DMS53 (cell line): ENCODE measurements at regions not wholly inside any gene's neighbourhood (a gene's known extent, or its start where the extent isn't known, plus 50 kb on each side); places are given as distances from the start of the nearest gene placed in this dataset.

Experiments
- DNase-seq: peaks from one replicate; lab custom pipeline; 2025; lab: John Stamatoyannopoulos, UW

DNA sequence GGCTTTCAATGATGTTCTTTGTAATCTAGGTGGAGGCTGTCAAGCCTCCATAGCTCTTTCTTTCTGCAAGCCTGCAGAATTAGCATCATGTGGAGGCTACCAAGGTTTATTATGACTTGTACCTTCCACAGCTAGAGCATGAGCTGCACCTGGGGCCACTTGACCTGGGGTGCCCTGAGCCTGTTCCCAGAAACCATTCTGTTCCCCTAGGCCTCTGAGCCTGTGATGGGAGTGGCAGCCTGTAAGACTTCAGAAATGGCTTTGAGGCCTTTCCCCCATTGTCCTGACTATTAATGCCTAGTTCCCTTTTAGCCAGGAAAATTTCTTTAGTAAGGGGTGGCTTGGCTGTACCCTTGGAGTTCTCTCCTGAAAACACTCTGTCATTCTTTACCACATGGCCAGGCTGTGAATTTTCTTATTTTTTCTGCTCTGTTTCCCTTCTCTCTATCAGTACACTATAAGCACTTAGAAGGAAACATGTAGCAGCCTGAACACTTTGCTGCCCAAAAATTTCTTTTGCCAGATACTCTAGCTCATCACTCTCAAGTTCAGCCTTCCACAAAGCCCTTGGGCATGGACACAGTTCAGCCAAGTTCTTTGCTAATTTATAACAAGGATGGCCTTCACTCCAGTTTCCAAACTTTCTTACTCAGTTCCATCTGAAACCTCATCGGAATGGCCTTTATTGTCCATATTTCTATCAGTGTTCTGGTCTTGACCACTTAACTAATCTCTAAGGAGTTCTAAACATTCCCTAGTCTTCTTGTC is 61.4 kb upstream of the NR3C1 start:
- DNase-seq, result no peak

DNA sequence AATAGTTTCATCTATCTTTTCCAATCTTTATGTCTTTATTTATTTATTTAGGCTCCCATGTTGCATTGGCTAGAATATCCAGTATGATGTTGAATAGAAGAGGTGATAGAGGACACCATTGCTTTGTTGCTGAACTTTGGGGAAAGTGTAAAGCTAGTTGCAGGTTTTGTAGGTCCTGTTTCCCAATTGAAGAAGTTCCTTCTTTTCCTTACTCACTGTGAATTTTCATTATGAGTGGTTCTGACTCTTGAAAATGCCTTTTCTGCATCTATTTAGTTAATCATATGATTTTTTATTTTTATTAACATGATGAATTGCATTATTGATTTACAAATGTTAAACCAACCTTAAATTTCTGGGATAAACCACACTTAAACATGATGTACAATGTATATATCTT is 58.9 kb upstream of the NR3C1 start:
- DNase-seq, result no peak

DNA sequence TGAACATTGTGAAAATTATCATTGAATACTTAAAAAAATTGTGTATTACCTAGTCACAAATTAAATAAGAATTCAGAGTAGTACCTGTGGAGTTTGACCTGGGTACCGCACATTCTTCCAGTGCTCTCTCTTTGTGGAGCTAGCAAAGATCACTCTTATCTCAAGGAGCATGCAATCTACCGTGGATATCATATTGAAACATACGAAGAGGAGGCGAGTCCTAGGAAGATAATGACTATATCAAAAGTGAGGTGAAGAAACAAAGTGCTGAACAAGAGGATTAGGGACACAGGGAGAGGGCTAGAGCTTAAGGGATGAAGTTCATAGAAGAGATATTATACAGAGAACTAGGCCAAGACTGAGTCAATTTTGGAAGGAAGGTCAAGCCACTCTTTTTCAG is 55.9 kb upstream of the NR3C1 start:
- DNase-seq, result no peak

- DNase-seq, result peak; percentile 20
Measured at GRCh38 chr5:143456952-143457547, 53.6 kb upstream of the NR3C1 start.

DNA sequence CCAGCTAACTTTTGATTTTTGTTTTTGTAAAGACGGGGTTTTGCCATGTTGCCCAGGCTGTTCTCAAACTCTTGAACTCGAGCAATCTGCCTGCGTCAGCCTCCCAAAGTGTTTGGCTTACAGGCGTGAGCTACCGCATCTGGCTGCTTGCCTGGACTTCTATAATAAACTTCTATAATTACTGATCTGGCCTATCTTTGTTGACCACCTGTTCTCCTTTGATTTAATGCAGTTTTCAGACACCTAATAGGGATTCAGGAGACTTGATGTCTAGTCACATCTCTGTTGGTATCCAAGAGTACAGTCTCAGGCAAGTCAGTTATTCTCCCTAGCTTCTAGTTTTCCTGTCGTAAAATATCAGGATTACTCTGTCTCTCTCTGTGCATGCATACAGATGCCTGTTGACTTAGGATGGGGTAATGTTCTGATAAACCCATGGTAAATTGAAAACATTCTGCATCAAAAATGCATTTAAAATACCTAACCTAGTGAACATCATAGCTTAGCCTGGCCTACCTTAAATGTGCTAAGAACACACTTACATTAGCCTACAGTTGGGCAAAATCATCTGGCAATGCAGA is 51.5 kb upstream of the NR3C1 start:
- DNase-seq, result no peak

GRCh38 chr5:143453720-143454119 is 50.2 kb upstream of the NR3C1 start:
- no peak for DNase-seq
